Upper lobe of left lung (tissue), 6 donors: ENCODE measurements at regions not wholly inside any gene's neighbourhood (a gene's known extent, or its start where the extent isn't known, plus 50 kb on each side); places are given as distances from the start of the nearest gene placed in this dataset.
"Not testable (repeated sequence)": the region's sequence is repeated elsewhere in the genome, so short reads cannot be mapped to it uniquely, and the experiment has no call there.

Source experiments
- ATAC-seq, 2 donors: fragments of 200-7000 bp; cut with Tn5 transposase; one replicate each; pipeline ENCODE4 v1.9.1; 2022; ENCODE audit warnings: mild to moderate bottlenecking in 2 of 2, moderate library complexity in 2 of 2; ENCODE audit not compliant: low FRiP score in 2 of 2
- DNase-seq, 2 donors: peaks; one replicate each; pipeline ENCODE4 v3.0.0-alpha.2; 2019 to 2020
- H3K27ac ChIP-seq, 4 donors: fragments of 200-600 bp; sonication (generic); one replicate each; pipeline ENCODE4 v1.5.1; 2016 to 2019
- H3K27me3 ChIP-seq, 4 donors: fragments of 200-600 bp; sonication (generic); one replicate each; pipeline ENCODE4 v1.5.1; 2017 to 2019
- H3K36me3 ChIP-seq, 4 donors: fragments of 200-600 bp; sonication (generic); one replicate each; pipeline ENCODE4 v1.5.1; 2016 to 2019
- H3K4me1 ChIP-seq, 4 donors: fragments of 200-600 bp; sonication (generic); one replicate each; pipeline ENCODE4 v1.5.1; 2018 to 2019
- H3K4me3 ChIP-seq, 4 donors: fragments of 200-600 bp; sonication (generic); one replicate each; pipeline ENCODE4 v1.5.1; 2017 to 2019; ENCODE audit warnings: mild to moderate bottlenecking in 2 of 4, moderate library complexity in 1 of 4
- H3K9me3 ChIP-seq, 4 donors: fragments of 200-600 bp; sonication (generic); one replicate each; pipeline ENCODE4 v1.5.1; 2018 to 2019
- CTCF ChIP-seq, 6 experiments: fragments of 450-650 bp in 4 of 6; fragments of 200-600 bp in 2 of 6; sonication (generic) in 2 of 6; IDR thresholded peaks; one replicate each; pipeline ENCODE4 v1.5.1; 2016 to 2019; ENCODE audit warnings: antibody characterized with exemption in 6 of 6
- EP300 ChIP-seq, 4 donors: sonication (generic); formaldehyde crosslinking; IDR thresholded peaks; one replicate each; pipeline ENCODE4 v1.5.1; 2017; ENCODE audit warnings: antibody characterized with exemption in 4 of 4, control low read depth in 2 of 4
- POLR2A ChIP-seq, 4 donors: fragments of 450-650 bp; IDR thresholded peaks; one replicate each; pipeline ENCODE4 v1.5.1; 2016 to 2017; ENCODE audit warnings: antibody characterized with exemption in 4 of 4, mild to moderate bottlenecking in 2 of 4
- POLR2AphosphoS5 ChIP-seq, 2 donors: sonication (generic); formaldehyde crosslinking; IDR thresholded peaks; one replicate each; pipeline ENCODE4 v1.5.1; 2017; ENCODE audit warnings: antibody characterized with exemption in 2 of 2
- WGBS, 2 donors: methylation state at CpG; one replicate each; pipeline ENCODE4 v1.1.5; 2017 to 2018; 5-methylcytosine and 5-hydroxymethylcytosine counted together
- donor health status: DM: no; HTN: no; CAD: no; lungs with moderate emphysema.
- donor health status: DM: no; HTN: yes; CAD: no; lungs with severe emphysema.

GRCh38 chr12:29026419-29026818 lies 122.7 kb upstream of the FAR2 start:
- Histone ChIP-seq H3K4me3 (no peak overlapping the region), H3K27ac (no peak overlapping the region), H3K36me3 (no peaks in the 10 kb centered on the region), H3K4me1 (no peaks in the 10 kb centered on the region), H3K9me3 (no peaks in the 10 kb centered on the region), H3K27me3 (no peaks in the 10 kb centered on the region)
- whole genome bisulfite sequencing, 2 donors, result 53 to 58% methylated on average over 4 of the region's 4 CpGs
- no peak for ATAC-seq
- DNase-seq, result no peak
- TF ChIP-seq CTCF (IDR thresholded peaks at IDR 0.05), result no peak
- no peak for TF ChIP-seq POLR2A (IDR thresholded peaks at IDR 0.05)
- no peak for TF ChIP-seq EP300 (IDR thresholded peaks at IDR 0.05)
- TF ChIP-seq POLR2AphosphoS5 (IDR thresholded peaks at IDR 0.05), result no peak

DNA sequence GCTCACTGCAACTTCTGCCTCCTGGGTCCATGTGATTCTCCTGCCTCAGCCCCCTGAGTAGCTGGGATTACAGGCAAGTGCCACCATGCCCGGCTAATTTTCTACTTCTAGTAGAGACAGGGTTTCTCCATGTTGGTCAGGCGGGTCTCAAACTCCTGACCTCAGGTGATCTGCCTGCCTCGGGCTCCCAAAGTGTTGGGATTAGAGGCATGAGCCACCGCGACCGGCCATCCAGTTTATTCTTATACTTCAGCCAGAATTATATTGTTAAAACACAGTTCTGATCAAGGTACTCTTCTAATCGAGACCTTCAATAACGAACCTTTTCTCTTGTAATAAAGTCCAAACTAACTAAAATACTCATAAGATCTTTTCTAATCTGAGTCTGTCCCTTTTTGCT lies 119.6 kb upstream of the FAR2 start:
- DNase-seq, result not testable (repeated sequence)

DNA sequence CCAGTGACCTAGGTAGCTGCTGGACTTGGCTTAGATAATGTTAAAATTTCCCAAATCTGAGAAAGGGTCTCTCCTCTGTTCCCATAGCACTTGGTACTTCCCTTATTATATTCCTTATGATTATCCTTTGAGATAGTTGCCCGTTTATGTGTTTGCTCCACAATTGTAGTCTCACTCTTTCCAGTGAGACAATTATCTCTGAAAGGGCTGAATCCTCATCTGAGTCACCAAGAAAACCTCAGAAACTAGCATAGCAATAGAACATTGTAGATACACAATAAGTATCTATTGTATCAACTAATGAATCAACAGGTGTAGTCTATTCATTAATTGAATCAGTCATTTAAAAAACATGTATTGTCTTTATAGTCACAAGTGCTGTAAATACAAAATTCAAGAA lies 119.1 kb upstream of the FAR2 start:
- TF ChIP-seq POLR2AphosphoS5 (IDR thresholded peaks at IDR 0.05) (no peak), POLR2A (IDR thresholded peaks at IDR 0.05) (no peak), CTCF (IDR thresholded peaks at IDR 0.05) (no peak), EP300 (IDR thresholded peaks at IDR 0.05) (no peak)
- ATAC-seq (no peak), DNase-seq (no peak)
- Histone ChIP-seq H3K9me3 (no peaks in the 10 kb centered on the region), H3K27me3 (no peaks in the 10 kb centered on the region), H3K4me1 (no peaks in the 10 kb centered on the region), H3K27ac (no peak overlapping the region), H3K4me3 (no peak overlapping the region), H3K36me3 (no peaks in the 10 kb centered on the region)
- 80 to 83% methylated on average over 1 of the region's 1 CpG for WGBS, 2 donors

More for the DNA sequence above, 119.6 kb upstream of the FAR2 start:
- WGBS, 2 donors, result 89 to 90% methylated on average over 8 of the region's 8 CpGs
- not testable (repeated sequence) for H3K27ac ChIP-seq, H3K36me3 ChIP-seq, H3K27me3 ChIP-seq, H3K4me3 ChIP-seq, H3K9me3 ChIP-seq, ATAC-seq, H3K4me1 ChIP-seq

- Histone ChIP-seq H3K4me3 (no peak overlapping the region), H3K9me3 (no peaks in the 10 kb centered on the region), H3K36me3 (no peaks in the 10 kb centered on the region), H3K27ac (no peak overlapping the region), H3K4me1 (no peaks in the 10 kb centered on the region), H3K27me3 (no peaks in the 10 kb centered on the region)
- DNase-seq (no peak), ATAC-seq (no peak)
- WGBS, 2 donors, result 85 to 95% methylated on average over 2 of the region's 2 CpGs
- no peak for TF ChIP-seq EP300 (IDR thresholded peaks at IDR 0.05)
- TF ChIP-seq POLR2AphosphoS5 (IDR thresholded peaks at IDR 0.05), result no peak
- no peak for TF ChIP-seq CTCF (IDR thresholded peaks at IDR 0.05)
- TF ChIP-seq POLR2A (IDR thresholded peaks at IDR 0.05), result no peak
These were observed 116.6 kb upstream of the FAR2 start for GRCh38 chr12:29032446-29032845.

DNA sequence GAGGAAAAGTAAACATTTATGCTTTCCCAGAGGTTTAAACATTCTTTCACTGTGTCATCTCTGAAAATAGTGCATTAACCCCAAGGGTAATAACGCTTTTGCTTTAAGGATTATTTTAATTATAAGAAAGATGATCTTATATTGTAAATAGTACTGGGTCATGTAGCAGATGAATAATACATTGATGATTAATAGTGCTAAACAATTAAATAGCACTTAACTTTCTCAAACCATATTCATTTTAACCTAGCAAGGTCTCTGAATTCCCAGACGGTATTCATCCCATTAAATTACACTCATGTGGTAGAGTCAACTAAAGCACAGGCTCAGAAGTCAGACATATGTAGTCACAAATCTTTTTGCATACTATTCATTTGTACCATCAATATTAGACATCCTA lies 115.6 kb upstream of the FAR2 start:
- no peaks in the 10 kb centered on the region for H3K27me3 ChIP-seq
- WGBS, 2 donors, result 75 to 85% methylated on average over 2 of the region's 2 CpGs

More for the DNA sequence above, 115.6 kb upstream of the FAR2 start:
- Histone ChIP-seq H3K4me1 (no peaks in the 10 kb centered on the region), H3K36me3 (no peaks in the 10 kb centered on the region), H3K4me3 (no peak overlapping the region), H3K9me3 (no peaks in the 10 kb centered on the region), H3K27ac (no peak overlapping the region)
- DNase-seq, result no peak
- no peak for ATAC-seq
- TF ChIP-seq CTCF (IDR thresholded peaks at IDR 0.05), result no peak
- no peak for TF ChIP-seq POLR2AphosphoS5 (IDR thresholded peaks at IDR 0.05)
- no peak for TF ChIP-seq POLR2A (IDR thresholded peaks at IDR 0.05)
- no peak for TF ChIP-seq EP300 (IDR thresholded peaks at IDR 0.05)
